DND-41 (cell line): ENCODE measurements at regions not wholly inside any gene's neighbourhood (a gene's known extent, or its start where the extent isn't known, plus 50 kb on each side); places are given as distances from the start of the nearest gene placed in this dataset.

ENCODE experiments used
- CTCF ChIP-seq: IDR thresholded peaks from 2 replicates; pipeline ENCODE4 v1.5.1; 2012; ENCODE audit warnings: borderline replicate concordance, low read length, moderate library complexity, mild to moderate bottlenecking; ENCODE audit not compliant: poor library complexity, severe bottlenecking; ENCODE audit errors: extremely low read depth
- EZH2 ChIP-seq: IDR thresholded peaks from 3 replicates; pipeline ENCODE4 v1.6.1; 2012; ENCODE audit warnings: borderline replicate concordance, low read depth, mild to moderate bottlenecking, moderate library complexity, low read length, inconsistent platforms; ENCODE audit not compliant: severe bottlenecking

- no peak for TF ChIP-seq CTCF
- no peak for TF ChIP-seq EZH2
Measured at GRCh38 chr6:156183678-156184077, 593.5 kb upstream of the ARID1B start.
